GM08714 (cell line): ENCODE measurements at regions not wholly inside any gene's neighbourhood (a gene's known extent, or its start where the extent isn't known, plus 50 kb on each side); places are given as distances from the start of the nearest gene placed in this dataset.

Experiments used
- H3K4me3 ChIP-seq: fragments of 200-500 bp; sonication (Bioruptor generic); 2 replicates; pipeline ENCODE4 v1.5.1; 2014; ENCODE audit warnings: mild to moderate bottlenecking, low read length, inconsistent platforms
- ZNF274 ChIP-seq: IDR thresholded peaks from 2 replicates; pipeline ENCODE4 v1.6.1; 2012; ENCODE audit warnings: mild to moderate bottlenecking, low read depth, low read length

- TF ChIP-seq ZNF274: no peak
Measured at GRCh38 chr10:128938558-128938957, 528.5 kb upstream of the MGMT start.

GRCh38 chr10:128940081-128940480, 527.0 kb upstream of the MGMT start:
- no peak overlapping the region for H3K4me3 ChIP-seq
- TF ChIP-seq ZNF274: no peak

More at GRCh38 chr10:128938558-128938957, 528.5 kb upstream of the MGMT start:
- no peak overlapping the region for H3K4me3 ChIP-seq

GRCh38 chr10:128943111-128943510, 523.9 kb upstream of the MGMT start:
- no peak for TF ChIP-seq ZNF274
- H3K4me3 ChIP-seq: no peak overlapping the region

- H3K4me3 ChIP-seq: no peak overlapping the region
- TF ChIP-seq ZNF274: no peak
Measured at GRCh38 chr10:128945398-128945797, 521.6 kb upstream of the MGMT start.

GRCh38 chr10:128950159-128950915, 516.7 kb upstream of the MGMT start:
- no peak for TF ChIP-seq ZNF274
- no peak overlapping the region for H3K4me3 ChIP-seq

- no peak for TF ChIP-seq ZNF274
- H3K4me3 ChIP-seq: no peak overlapping the region
Measured at GRCh38 chr10:128950916-128951275, 516.1 kb upstream of the MGMT start.

- H3K4me3 ChIP-seq: no peak overlapping the region
- no peak for TF ChIP-seq ZNF274
Measured at GRCh38 chr10:128952856-128953255, 514.2 kb upstream of the MGMT start.

- no peak for TF ChIP-seq ZNF274
- H3K4me3 ChIP-seq: no peak overlapping the region
Measured at GRCh38 chr10:128956149-128956548, 510.9 kb upstream of the MGMT start.

GRCh38 chr10:128957221-128957620, 509.8 kb upstream of the MGMT start:
- no peak for TF ChIP-seq ZNF274
- no peak overlapping the region for H3K4me3 ChIP-seq

GRCh38 chr10:128958834-128959690, 508.0 kb upstream of the MGMT start:
- TF ChIP-seq ZNF274: no peak
- no peak overlapping the region for H3K4me3 ChIP-seq

GRCh38 chr10:128959746-128960145, 507.3 kb upstream of the MGMT start:
- TF ChIP-seq ZNF274: no peak
- H3K4me3 ChIP-seq: no peak overlapping the region

- no peak overlapping the region for H3K4me3 ChIP-seq
- no peak for TF ChIP-seq ZNF274
Measured at GRCh38 chr10:128960517-128960916, 506.5 kb upstream of the MGMT start.

GRCh38 chr10:128962182-128962581, 504.9 kb upstream of the MGMT start:
- TF ChIP-seq ZNF274: no peak
- H3K4me3 ChIP-seq: no peak overlapping the region

GRCh38 chr10:128963211-128964099, 503.6 kb upstream of the MGMT start:
- no peak for TF ChIP-seq ZNF274
- H3K4me3 ChIP-seq: no peak overlapping the region
